ENCODE measurements at regions not wholly inside any gene's neighbourhood (a gene's known extent, or its start where the extent isn't known, plus 50 kb on each side); places are given as distances from the start of the nearest gene placed in this dataset.

DNA sequence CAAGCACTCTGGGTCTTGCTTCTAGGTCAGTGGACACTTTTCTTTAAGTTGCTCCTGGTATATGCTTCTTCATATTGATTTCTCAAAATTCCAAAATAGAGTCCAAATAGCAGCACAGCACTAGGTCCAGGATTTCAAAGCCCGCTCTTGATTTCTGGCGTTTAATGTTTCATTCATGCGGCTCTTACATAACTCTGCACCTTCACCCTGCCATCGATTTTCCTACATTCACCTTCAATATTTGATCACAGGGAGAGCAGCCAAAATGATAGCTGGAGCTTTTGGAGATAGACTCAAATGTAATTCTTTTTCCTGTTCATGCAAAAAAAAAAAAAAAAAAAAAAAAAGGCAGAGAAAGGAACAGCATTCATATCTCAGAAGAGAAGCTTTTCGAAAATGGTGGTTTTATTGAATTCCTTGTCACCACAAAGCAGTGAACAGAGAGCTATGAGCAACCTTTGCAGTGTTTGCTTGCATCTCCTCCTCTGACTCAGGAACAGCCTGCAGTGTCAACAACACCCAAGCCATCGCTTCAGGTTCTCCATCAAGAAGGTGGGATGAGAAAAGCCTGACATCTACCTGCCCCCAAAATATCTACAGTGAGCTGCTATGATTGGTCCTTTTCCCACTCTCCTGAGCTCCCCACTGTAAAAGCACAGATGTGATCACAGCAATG lies 97.8 kb downstream of the MED10 start:
- Histone ChIP-seq H3K27ac (no peak overlapping the region), H4K20me1 (no peaks in the 10 kb centered on the region), H3K4me3 (no peak overlapping the region), H3K4me1 (peaks cover 0 to 6% (median 0%) of the 10 kb centered on the region in 10 experiments; a peak in 1 of 20 replicates), H3K27me3 (no peaks in the 10 kb centered on the region), H3K9ac (no peak overlapping the region), H3K36me3 (no peaks in the 10 kb centered on the region), H3K4me2 (no peak overlapping the region), H3K9me3 (replicated peaks in 1 of 11) (peaks cover 0 to 6% (median 0%) of the 10 kb centered on the region in 11 experiments; a peak in 2 of 22 replicates)
- TF ChIP-seq Cebpa-rat (IDR thresholded peaks at IDR 0.05): no peak

GRCh38 chr5:6279607-6280006 lies 98.7 kb downstream of the MED10 start:
- H3K4me1 ChIP-seq: peaks cover 0 to 6% (median 0%) of the 10 kb centered on the region in 10 experiments; a peak in 1 of 20 replicates
- no peak overlapping the region for H3K9ac ChIP-seq
- TF ChIP-seq Cebpa-rat (IDR thresholded peaks at IDR 0.05): no peak
- H3K27me3 ChIP-seq: no peaks in the 10 kb centered on the region
- H3K9me3 ChIP-seq (replicated peaks in 1 of 11): peaks cover 0 to 4% (median 0%) of the 10 kb centered on the region in 11 experiments; a peak in 2 of 22 replicates
- no peaks in the 10 kb centered on the region for H3K36me3 ChIP-seq
- H3K4me2 ChIP-seq: no peak overlapping the region
- H3K27ac ChIP-seq: no peak overlapping the region
- no peaks in the 10 kb centered on the region for H4K20me1 ChIP-seq
- H3K4me3 ChIP-seq: no peak overlapping the region

DNA sequence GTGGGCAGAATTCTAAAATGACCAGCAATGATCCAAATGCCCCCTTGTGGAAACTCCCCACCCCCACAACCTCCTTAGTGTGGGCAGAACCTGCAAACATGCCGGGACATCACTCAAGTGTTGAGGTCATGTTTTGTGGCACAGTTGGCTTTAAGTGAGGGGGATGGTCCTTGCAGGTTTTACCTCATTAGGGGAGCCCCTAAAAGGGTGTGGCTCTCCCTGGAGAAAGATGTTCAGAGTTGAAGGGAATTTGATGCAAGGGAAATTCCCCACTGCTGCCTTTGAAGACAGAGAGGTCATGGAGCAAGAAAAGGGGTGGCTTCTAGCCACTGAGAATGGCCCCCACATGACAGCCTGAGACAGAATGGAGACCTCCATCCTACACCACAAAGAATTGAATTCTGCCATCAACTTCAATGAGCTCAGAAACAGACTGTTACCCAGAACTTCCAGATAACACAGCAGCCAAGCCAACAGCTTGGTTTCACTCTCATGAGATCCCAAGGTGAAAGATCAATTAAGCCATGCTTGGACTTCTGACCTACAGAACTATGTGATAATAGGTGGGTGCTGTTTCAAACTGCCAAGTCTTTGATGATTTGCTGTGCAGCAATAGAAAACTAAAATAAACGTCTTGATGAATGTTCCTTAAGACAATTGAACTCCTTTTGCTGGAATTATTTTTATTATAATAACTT lies 103.4 kb downstream of the MED10 start:
- Histone ChIP-seq H3K27me3 (no peaks in the 10 kb centered on the region), H3K4me2 (no peak overlapping the region), H3K4me1 (no peaks in the 10 kb centered on the region), H3K36me3 (no peaks in the 10 kb centered on the region), H3K4me3 (no peak overlapping the region), H3K9me3 (replicated peaks in 1 of 11) (peaks cover 0 to 20% (median 9%) of the 10 kb centered on the region in 11 experiments; a peak in 13 of 22 replicates), H3K27ac (no peak overlapping the region), H4K20me1 (no peaks in the 10 kb centered on the region), H3K9ac (no peak overlapping the region)
- no peak for TF ChIP-seq Cebpa-rat (IDR thresholded peaks at IDR 0.05)

DNA sequence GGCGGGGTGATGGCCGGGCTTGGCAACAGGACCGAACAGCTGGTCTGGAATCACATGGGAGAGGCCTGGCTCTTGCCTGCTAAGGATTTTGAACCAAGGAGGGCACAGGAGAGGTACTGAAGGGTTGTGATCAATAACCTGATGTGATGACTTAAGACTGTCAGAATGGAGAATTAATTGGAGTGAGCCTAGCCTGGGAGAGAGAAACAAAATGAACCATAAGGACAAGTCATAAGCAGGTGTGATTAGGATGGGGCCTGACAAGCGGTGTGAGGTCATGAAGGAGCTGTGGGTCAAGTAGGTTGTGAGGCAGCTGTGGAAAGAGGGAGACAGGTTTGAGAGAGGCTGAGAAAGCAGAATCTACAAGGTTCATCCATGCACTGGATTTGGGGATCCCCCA lies 104.6 kb downstream of the MED10 start:
- Histone ChIP-seq H3K27me3 (no peaks in the 10 kb centered on the region), H3K4me1 (no peaks in the 10 kb centered on the region), H3K36me3 (no peaks in the 10 kb centered on the region)

GRCh38 chr5:6273090-6273735 lies 105.1 kb downstream of the MED10 start:
- Histone ChIP-seq H3K36me3 (no peaks in the 10 kb centered on the region), H3K9me3 (replicated peaks in 1 of 11) (peaks cover 0 to 20% (median 9%) of the 10 kb centered on the region in 11 experiments; a peak in 14 of 22 replicates), H3K27ac (no peak overlapping the region), H3K4me3 (no peak overlapping the region), H3K4me2 (no peak overlapping the region), H3K4me1 (no peaks in the 10 kb centered on the region), H3K27me3 (no peaks in the 10 kb centered on the region), H3K9ac (no peak overlapping the region), H4K20me1 (no peaks in the 10 kb centered on the region)
- TF ChIP-seq Cebpa-rat (IDR thresholded peaks at IDR 0.05): no peak

More for the DNA sequence above, 104.6 kb downstream of the MED10 start:
- Histone ChIP-seq H4K20me1 (no peaks in the 10 kb centered on the region), H3K27ac (no peak overlapping the region), H3K4me3 (no peak overlapping the region), H3K4me2 (no peak overlapping the region), H3K9me3 (replicated peaks in 1 of 11) (peaks cover 0 to 20% (median 9%) of the 10 kb centered on the region in 11 experiments; a peak in 14 of 22 replicates), H3K9ac (no peak overlapping the region)
- no peak for TF ChIP-seq Cebpa-rat (IDR thresholded peaks at IDR 0.05)

- Histone ChIP-seq H3K4me2 (no peak overlapping the region), H3K4me1 (no peaks in the 10 kb centered on the region), H3K27me3 (no peaks in the 10 kb centered on the region), H3K4me3 (no peak overlapping the region), H3K9me3 (replicated peaks in 1 of 11) (peaks cover 0 to 20% (median 9%) of the 10 kb centered on the region in 11 experiments; a peak in 14 of 22 replicates), H4K20me1 (no peaks in the 10 kb centered on the region), H3K27ac (no peak overlapping the region), H3K36me3 (no peaks in the 10 kb centered on the region), H3K9ac (no peak overlapping the region)
- no peak for TF ChIP-seq Cebpa-rat (IDR thresholded peaks at IDR 0.05)
Measured at GRCh38 chr5:6269925-6270324, 108.4 kb downstream of the MED10 start.

DNA sequence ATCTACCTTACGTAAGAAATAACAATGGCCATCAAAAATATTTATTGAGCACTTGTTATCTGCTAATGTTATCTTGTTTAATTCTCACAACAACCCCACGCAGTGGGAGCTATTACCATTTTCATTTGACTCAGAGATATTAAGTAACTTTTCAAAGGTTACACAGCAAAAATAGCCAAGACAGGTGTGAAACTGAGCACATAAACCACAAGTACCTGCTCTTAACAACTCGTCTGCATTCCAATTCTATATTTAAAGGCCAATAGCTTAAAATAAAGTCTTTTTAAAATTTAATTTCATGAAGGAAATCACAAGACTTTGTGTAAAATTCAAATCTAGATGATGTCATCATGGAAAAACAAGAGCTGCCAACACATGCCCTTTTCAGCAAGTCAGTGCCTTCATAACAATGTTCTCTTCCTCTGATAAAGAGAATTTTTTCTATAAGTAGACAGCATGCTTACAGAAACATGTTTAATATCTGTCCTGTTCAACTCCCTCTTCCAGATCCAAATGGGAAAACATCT lies 111.6 kb downstream of the MED10 start:
- peaks cover 0 to 6% (median 0%) of the 10 kb centered on the region in 10 experiments; a peak in 1 of 20 replicates for H3K4me1 ChIP-seq
- no peak overlapping the region for H3K27ac ChIP-seq
- H3K36me3 ChIP-seq: no peaks in the 10 kb centered on the region
- no peak for TF ChIP-seq Cebpa-rat (IDR thresholded peaks at IDR 0.05)
- no peak overlapping the region for H3K4me3 ChIP-seq
- H3K27me3 ChIP-seq: no peaks in the 10 kb centered on the region
- H4K20me1 ChIP-seq: no peaks in the 10 kb centered on the region
- H3K9me3 ChIP-seq (replicated peaks in 1 of 11): peaks cover 0 to 18% (median 11%) of the 10 kb centered on the region in 11 experiments; a peak in 14 of 22 replicates
- no peak overlapping the region for H3K9ac ChIP-seq
- H3K4me2 ChIP-seq: no peak overlapping the region

GRCh38 chr5:6264394-6264793 lies 114.0 kb downstream of the MED10 start:
- Histone ChIP-seq H3K27ac (no peak overlapping the region), H3K4me2 (no peak overlapping the region), H3K9me3 (replicated peaks in 1 of 11) (peaks cover 0 to 12% (median 0%) of the 10 kb centered on the region in 11 experiments; a peak in 2 of 22 replicates), H3K36me3 (no peaks in the 10 kb centered on the region), H3K27me3 (no peaks in the 10 kb centered on the region), H3K9ac (no peak overlapping the region), H4K20me1 (no peaks in the 10 kb centered on the region), H3K4me1 (peaks cover 0 to 6% (median 0%) of the 10 kb centered on the region in 10 experiments; a peak in 5 of 20 replicates), H3K4me3 (no peak overlapping the region)
- no peak for TF ChIP-seq Cebpa-rat (IDR thresholded peaks at IDR 0.05)

All from BLaER1 treated with 17β-estradiol and CSF1 and Interleukin-3, amounts not matched to agents 10 nM and 100 nM (cell line).